GM18870 (cell line): ENCODE measurements at regions not wholly inside any gene's neighbourhood (a gene's known extent, or its start where the extent isn't known, plus 50 kb on each side); places are given as distances from the start of the nearest gene placed in this dataset.
"Not testable (repeated sequence)": the region's sequence is repeated elsewhere in the genome, so short reads cannot be mapped to it uniquely, and the experiment has no call there.

Source experiments
- ATAC-seq: cut with Tn5 transposase; IDR thresholded peaks from one replicate; pipeline ENCODE4 v1.9.1; 2021; ENCODE audit warnings: moderate library complexity; ENCODE audit not compliant: unreplicated experiment

- ATAC-seq, result no peak
These were observed 434.0 kb upstream of the RUNX1 start for GRCh38 chr21:35482933-35483662.

- ATAC-seq, result no peak
These were observed 433.0 kb upstream of the RUNX1 start for GRCh38 chr21:35482096-35482495.

- ATAC-seq, result no peak
These were observed 431.9 kb upstream of the RUNX1 start for GRCh38 chr21:35481005-35481404.

GRCh38 chr21:35479529-35479928, 430.4 kb upstream of the RUNX1 start:
- no peak for ATAC-seq

GRCh38 chr21:35479065-35479448, 430.0 kb upstream of the RUNX1 start:
- ATAC-seq, result no peak

GRCh38 chr21:35478161-35479064, 429.3 kb upstream of the RUNX1 start:
- no peak for ATAC-seq

- ATAC-seq, result no peak
These were observed 428.5 kb upstream of the RUNX1 start for GRCh38 chr21:35477622-35478021.

GRCh38 chr21:35476621-35477395, 427.7 kb upstream of the RUNX1 start:
- no peak for ATAC-seq

- ATAC-seq, result no peak
These were observed 426.7 kb upstream of the RUNX1 start for GRCh38 chr21:35475762-35476161.

GRCh38 chr21:35475009-35475408, 425.9 kb upstream of the RUNX1 start:
- ATAC-seq, result no peak

- no peak for ATAC-seq
These were observed 424.4 kb upstream of the RUNX1 start for GRCh38 chr21:35473496-35473895.

- no peak for ATAC-seq
These were observed 421.4 kb upstream of the RUNX1 start for GRCh38 chr21:35470522-35470921.

- no peak for ATAC-seq
These were observed 420.4 kb upstream of the RUNX1 start for GRCh38 chr21:35469498-35469897.

GRCh38 chr21:35468991-35469390, 419.9 kb upstream of the RUNX1 start:
- ATAC-seq, result no peak

- no peak for ATAC-seq
These were observed 418.5 kb upstream of the RUNX1 start for GRCh38 chr21:35467566-35467965.

- ATAC-seq, result not testable (repeated sequence)
These were observed 417.6 kb upstream of the RUNX1 start for GRCh38 chr21:35466681-35467080.

GRCh38 chr21:35465741-35466140, 416.6 kb upstream of the RUNX1 start:
- no peak for ATAC-seq

GRCh38 chr21:35461700-35462099, 412.6 kb upstream of the RUNX1 start:
- no peak for ATAC-seq

GRCh38 chr21:35460441-35460840, 411.3 kb upstream of the RUNX1 start:
- ATAC-seq, result no peak

- no peak for ATAC-seq
These were observed 409.3 kb upstream of the RUNX1 start for GRCh38 chr21:35458405-35458804.

GRCh38 chr21:35457097-35457804, 408.1 kb upstream of the RUNX1 start:
- ATAC-seq, result no peak
